NCI-H226 (cell line): ENCODE measurements at regions not wholly inside any gene's neighbourhood (a gene's known extent, or its start where the extent isn't known, plus 50 kb on each side); places are given as distances from the start of the nearest gene placed in this dataset.

Experiments used
- DNase-seq: peaks from one replicate; pipeline ENCODE4 v3.0.0-alpha.2; 2015

DNA sequence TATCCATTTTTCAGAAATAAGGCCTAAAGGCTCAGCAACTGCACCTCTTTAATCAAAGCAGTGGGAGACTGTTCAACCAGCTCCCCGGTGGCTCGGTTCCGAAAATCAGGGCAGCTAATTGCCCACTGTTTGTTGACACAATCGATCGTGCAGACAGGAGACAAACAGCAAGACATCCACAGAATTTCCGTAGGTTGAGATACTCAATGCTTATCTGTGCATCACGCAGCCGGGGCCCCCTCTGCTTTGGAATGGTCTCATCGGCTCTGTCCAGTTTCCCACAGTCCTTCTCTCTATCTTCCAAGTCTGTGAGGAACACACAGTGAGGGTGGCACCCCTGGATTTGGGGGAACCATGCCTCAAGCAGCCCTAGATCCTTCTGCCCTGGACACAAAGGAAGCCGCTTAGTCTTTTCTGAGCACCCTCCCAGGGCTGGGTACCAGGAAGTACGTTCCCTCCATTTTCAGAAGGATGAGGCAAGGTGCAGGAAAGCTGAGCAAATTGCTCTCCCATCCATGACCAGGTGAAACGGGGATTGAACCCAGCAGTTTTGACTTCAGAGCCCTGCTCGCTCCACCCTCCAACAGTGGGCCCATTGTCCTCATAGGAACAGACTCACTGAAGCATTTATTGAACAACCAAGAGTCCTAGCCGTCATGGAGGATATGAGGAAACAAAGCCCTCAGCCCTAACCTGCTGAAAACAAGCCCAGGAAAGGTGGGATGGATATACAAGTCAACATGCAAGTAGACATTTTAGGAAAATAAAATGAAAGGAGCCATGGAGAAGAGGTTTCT lies 70.7 kb downstream of the C16orf95 start:
- DNase-seq, result no peak

DNA sequence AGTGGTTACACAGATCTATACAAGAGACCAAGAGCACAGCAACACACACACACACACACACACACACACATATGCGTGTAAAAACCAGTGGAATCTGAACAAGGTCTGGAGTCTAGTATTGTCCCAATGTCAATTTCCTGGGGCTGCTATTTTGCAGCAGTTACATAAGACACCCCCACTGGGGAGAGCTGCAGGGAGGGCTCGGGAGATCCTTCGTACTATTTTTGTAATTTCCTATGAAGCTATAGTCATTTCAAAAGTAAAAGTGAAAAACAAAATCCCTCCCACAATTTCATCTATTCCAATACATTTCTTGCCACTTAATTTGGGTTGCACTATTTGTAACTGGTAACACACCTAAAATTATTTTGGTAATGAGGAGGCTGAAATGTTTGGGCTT lies 68.5 kb downstream of the C16orf95 start:
- DNase-seq, result no peak

DNA sequence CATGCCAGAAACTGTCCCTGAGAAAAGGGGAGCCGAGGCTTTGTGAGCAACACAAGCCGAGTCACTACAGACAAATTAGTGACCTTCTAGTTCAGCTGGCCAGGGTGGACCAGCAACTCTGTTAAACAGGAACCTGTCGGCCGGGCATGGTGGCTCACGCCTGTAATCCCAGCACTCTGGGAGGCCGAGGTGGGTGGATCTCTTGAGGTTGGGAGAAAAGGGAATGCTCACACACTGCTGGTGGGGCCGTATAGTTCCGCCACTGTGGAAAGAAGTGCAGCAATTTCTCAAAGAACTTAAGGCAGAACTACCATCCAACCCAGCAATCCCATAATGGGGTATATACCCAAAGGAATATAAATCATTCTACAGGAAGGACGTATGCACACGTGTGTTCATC lies 67.8 kb downstream of the C16orf95 start:
- no peak for DNase-seq

DNA sequence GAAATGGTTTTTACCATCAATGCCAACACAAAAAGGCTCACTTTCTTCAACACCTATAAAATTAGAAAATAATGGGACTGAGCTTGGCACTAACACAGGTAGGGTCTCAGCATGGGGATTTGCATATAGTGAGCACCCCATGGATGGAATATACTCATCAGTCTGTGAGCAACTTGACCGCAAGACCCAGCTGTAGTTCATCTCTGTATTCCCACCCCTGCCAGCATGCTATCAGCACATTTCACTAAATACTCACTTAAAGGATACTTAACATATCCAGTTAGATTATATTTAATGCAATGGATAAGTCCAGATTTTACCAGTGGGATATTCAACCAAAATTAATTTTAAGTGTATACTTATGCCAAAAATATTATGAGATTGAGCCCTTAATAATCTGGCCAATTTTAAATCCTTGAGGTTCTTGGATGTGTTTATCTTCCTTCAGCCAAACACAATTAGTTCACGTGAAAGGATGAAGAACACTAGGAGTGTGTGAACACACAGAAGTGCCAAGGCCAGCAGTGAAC lies 66.7 kb downstream of the C16orf95 start:
- no peak for DNase-seq

DNA sequence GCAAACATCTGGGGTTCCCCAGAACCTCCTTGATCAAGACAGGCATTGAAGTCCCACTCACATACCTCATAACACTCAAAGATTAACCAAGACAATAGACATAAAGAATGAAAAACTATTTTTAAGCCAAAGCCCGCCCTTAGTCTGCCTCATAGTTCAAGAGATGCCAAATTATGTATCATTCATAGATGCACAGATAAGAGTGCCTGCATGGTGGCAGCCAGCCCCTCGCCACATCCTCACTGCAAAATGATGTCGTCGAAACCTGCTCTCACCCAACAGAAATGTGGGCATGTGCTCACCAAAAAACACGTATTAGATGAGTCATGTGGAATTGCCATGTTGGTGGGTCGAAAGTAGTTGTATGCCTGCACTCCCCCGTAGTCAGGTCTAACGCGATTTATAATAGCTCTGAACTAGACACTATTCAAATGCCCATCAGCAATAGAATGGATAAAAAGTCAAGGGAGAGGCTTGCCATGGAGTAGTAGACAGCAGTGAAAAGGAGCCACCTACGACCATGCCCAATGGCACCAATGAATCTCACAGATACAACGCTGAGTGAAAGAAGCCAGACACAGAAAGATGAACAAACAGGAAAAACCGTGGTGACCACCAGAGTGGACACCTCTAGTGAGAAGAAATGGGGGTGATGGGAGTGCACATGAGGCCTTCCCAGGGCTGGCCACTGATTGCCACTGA lies 64.8 kb downstream of the C16orf95 start:
- no peak for DNase-seq
